ENCODE measurements at regions not wholly inside any gene's neighbourhood (a gene's known extent, or its start where the extent isn't known, plus 50 kb on each side); places are given as distances from the start of the nearest gene placed in this dataset.
A peak's percentile ranks its signal among the peaks of the same experiment; 100 is the strongest.

GRCh38 chr22:48445113-48445827 is 1382.4 kb downstream of the BRD1 start:
- no peak for DNase-seq

GRCh38 chr22:48444320-48445112 is 1383.2 kb downstream of the BRD1 start:
- DNase-seq: no peak

GRCh38 chr22:48443680-48444079 is 1384.0 kb downstream of the BRD1 start:
- DNase-seq: no peak

- DNase-seq: no peak
Observed at GRCh38 chr22:48442663-48443062, 1385.0 kb downstream of the BRD1 start.

- DNase-seq: no peak
Observed at GRCh38 chr22:48441553-48441850, 1386.2 kb downstream of the BRD1 start.

GRCh38 chr22:48440673-48441552 is 1386.8 kb downstream of the BRD1 start:
- DNase-seq: no peak

- DNase-seq: no peak
Observed at GRCh38 chr22:48440176-48440575, 1387.5 kb downstream of the BRD1 start.

- no peak for DNase-seq
Observed at GRCh38 chr22:48439560-48440135, 1388.0 kb downstream of the BRD1 start.

GRCh38 chr22:48438800-48439559 is 1388.7 kb downstream of the BRD1 start:
- no peak for DNase-seq

- DNase-seq: no peak
Observed at GRCh38 chr22:48438096-48438495, 1389.6 kb downstream of the BRD1 start.

GRCh38 chr22:48436201-48436931 is 1391.3 kb downstream of the BRD1 start:
- DNase-seq: no peak

GRCh38 chr22:48434868-48435250 is 1392.8 kb downstream of the BRD1 start:
- DNase-seq: no peak

GRCh38 chr22:48434156-48434867 is 1393.4 kb downstream of the BRD1 start:
- no peak for DNase-seq

- no peak for DNase-seq
Observed at GRCh38 chr22:48433647-48434046, 1394.0 kb downstream of the BRD1 start.

GRCh38 chr22:48432781-48433518 is 1394.7 kb downstream of the BRD1 start:
- DNase-seq: peak in 2 of 56 donors; percentile 4 to 20

GRCh38 chr22:48431536-48432315 is 1395.9 kb downstream of the BRD1 start:
- DNase-seq: no peak

GRCh38 chr22:48431014-48431413 is 1396.7 kb downstream of the BRD1 start:
- DNase-seq: no peak

- DNase-seq: no peak
Observed at GRCh38 chr22:48429446-48430020, 1398.1 kb downstream of the BRD1 start.

Measured in amygdala (tissue), 56 donors.